Neural progenitor cell (in vitro differentiated cells): ENCODE measurements at regions not wholly inside any gene's neighbourhood (a gene's known extent, or its start where the extent isn't known, plus 50 kb on each side); places are given as distances from the start of the nearest gene placed in this dataset.

ENCODE experiments used
- CTCF ChIP-seq: fragments of 200-600 bp; sonication (generic); IDR thresholded peaks from 2 replicates; pipeline ENCODE4 v1.5.1; 2017; ENCODE audit warnings: antibody characterized with exemption, mild to moderate bottlenecking
- EZH2 ChIP-seq: fragments of 200-600 bp; sonication (generic); IDR thresholded peaks from 2 replicates; pipeline ENCODE4 v1.6.1; 2017; ENCODE audit warnings: antibody characterized with exemption, mild to moderate bottlenecking, moderate library complexity

DNA sequence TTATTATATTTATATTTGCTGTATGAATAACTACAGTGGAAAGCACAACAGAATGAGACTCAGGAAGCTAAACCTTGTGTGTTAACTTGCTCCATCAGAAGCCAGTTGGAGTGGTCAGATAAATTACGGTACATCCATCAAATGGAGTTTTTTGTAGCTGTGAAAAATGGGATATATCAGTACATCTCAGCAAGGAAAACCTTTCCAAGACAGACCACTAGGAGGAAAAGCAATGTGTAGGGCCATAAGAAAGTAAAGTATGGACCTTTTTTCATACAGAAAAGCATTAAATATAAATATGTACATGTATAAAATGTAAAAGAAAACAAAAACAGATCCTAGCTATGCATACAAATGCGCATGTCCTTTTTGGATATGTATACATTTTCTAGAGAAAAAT, 403.8 kb upstream of the CDH11 start:
- TF ChIP-seq CTCF (no peak), EZH2 (no peak)
